ENCODE measurements at regions not wholly inside any gene's neighbourhood (a gene's known extent, or its start where the extent isn't known, plus 50 kb on each side); places are given as distances from the start of the nearest gene placed in this dataset.

DNA sequence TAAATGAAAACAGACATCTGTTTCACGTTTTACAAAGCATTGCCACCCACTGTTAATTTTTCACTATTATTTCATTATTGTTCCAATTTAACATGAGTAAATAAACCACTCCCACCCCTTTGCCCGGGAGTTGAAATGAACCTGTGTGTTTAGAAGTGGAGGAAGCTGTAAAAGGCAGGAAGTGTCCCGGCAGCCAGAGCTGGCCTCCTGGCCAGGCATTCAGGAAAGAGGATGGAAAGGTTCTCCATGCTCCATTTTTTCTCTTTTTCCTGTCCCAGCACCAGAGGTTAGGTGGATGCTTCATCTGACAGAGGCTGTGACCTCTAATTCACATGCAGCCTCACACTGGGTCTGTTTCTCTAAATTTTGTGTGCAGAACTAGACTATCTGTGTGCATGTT, 55.5 kb upstream of the LNX1 start:
- Histone ChIP-seq H3K4me3 (ENCODE audit: low read depth, low read length) (no peak overlapping the region), H3K36me3 (ENCODE audit: control insufficient read depth, insufficient read depth, low read length) (no peaks in the 10 kb centered on the region), H3K27me3 (ENCODE audit: control insufficient read depth, insufficient read depth, low read length) (no peaks in the 10 kb centered on the region)
- TF ChIP-seq, protein P1, sequence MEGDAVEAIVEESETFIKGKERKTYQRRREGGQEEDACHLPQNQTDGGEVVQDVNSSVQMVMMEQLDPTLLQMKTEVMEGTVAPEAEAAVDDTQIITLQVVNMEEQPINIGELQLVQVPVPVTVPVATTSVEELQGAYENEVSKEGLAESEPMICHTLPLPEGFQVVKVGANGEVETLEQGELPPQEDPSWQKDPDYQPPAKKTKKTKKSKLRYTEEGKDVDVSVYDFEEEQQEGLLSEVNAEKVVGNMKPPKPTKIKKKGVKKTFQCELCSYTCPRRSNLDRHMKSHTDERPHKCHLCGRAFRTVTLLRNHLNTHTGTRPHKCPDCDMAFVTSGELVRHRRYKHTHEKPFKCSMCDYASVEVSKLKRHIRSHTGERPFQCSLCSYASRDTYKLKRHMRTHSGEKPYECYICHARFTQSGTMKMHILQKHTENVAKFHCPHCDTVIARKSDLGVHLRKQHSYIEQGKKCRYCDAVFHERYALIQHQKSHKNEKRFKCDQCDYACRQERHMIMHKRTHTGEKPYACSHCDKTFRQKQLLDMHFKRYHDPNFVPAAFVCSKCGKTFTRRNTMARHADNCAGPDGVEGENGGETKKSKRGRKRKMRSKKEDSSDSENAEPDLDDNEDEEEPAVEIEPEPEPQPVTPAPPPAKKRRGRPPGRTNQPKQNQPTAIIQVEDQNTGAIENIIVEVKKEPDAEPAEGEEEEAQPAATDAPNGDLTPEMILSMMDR (IDR thresholded peaks at IDR 0.05; ENCODE audit: insufficient read depth, low read depth, low read length) = no peak
- DNase-seq (ENCODE audit: low read depth) = no peak
- ChIA-PET CTCF (interaction anchor here (0.7 kb wide), 1 partner anchor 60 kb away, joined by 4 read pairs; no protein-coding TSS in a partner anchor), POLR2A (no interaction called here)

- no peaks in the 10 kb centered on the region for H3K27me3 ChIP-seq (ENCODE audit: control insufficient read depth, insufficient read depth, low read length)
- no peaks in the 10 kb centered on the region for H3K36me3 ChIP-seq (ENCODE audit: control insufficient read depth, insufficient read depth, low read length)
- H3K4me3 ChIP-seq (ENCODE audit: low read depth, low read length) = no peak overlapping the region
- ChIA-PET CTCF (no interaction called here), POLR2A (no interaction called here)
- DNase-seq (ENCODE audit: low read depth) = no peak
- TF ChIP-seq, protein P1 (IDR thresholded peaks at IDR 0.05; ENCODE audit: insufficient read depth, low read depth, low read length) = no peak
These were observed 53.8 kb upstream of the LNX1 start for GRCh38 chr4:53645108-53645507.

GRCh38 chr4:53644607-53645006, 53.3 kb upstream of the LNX1 start:
- ChIA-PET CTCF (no interaction called here), POLR2A (no interaction called here)
- no peak overlapping the region for H3K4me3 ChIP-seq (ENCODE audit: low read depth, low read length)
- no peaks in the 10 kb centered on the region for H3K36me3 ChIP-seq (ENCODE audit: control insufficient read depth, insufficient read depth, low read length)
- TF ChIP-seq, protein P1 (IDR thresholded peaks at IDR 0.05; ENCODE audit: insufficient read depth, low read depth, low read length) = no peak
- H3K27me3 ChIP-seq (ENCODE audit: control insufficient read depth, insufficient read depth, low read length) = no peaks in the 10 kb centered on the region
- no peak for DNase-seq (ENCODE audit: low read depth)
